PC-3 (cell line): ENCODE measurements at regions not wholly inside any gene's neighbourhood (a gene's known extent, or its start where the extent isn't known, plus 50 kb on each side); places are given as distances from the start of the nearest gene placed in this dataset.
"Not testable (repeated sequence)": the region's sequence is repeated elsewhere in the genome, so short reads cannot be mapped to it uniquely, and the experiment has no call there.

Experiments
- ATAC-seq: fragments of 200-7000 bp; cut with Tn5 transposase; 2 replicates; pipeline ENCODE4 v1.9.1; 2020; ENCODE audit warnings: mild to moderate bottlenecking, moderate library complexity
- BruUV-seq: library from RNA; stranded (reverse); fragments of 400-500 nt; replicated peaks from 2 replicates; lab custom pipeline; 2021; lab: Mats Ljungman, UMichigan
- CTCF ChIA-PET: fragments of 300-600 bp; sonication (Branson Sonifier 250); formaldehyde crosslinking; loops from one replicate; lab custom pipeline; 2022; ENCODE audit warnings: antibody characterized with exemption; lab: Charles Lee
- POLR2A ChIA-PET: fragments of 300-600 bp; sonication (Branson Sonifier 250); formaldehyde crosslinking; loops from one replicate; lab custom pipeline; 2022; ENCODE audit warnings: antibody characterized with exemption; ENCODE audit not compliant: unreplicated experiment; lab: Charles Lee
- DNase-seq: peaks from one replicate; pipeline ENCODE4 v3.0.0-alpha.2; 2015
- H2AFZ ChIP-seq: fragments of 300-600 bp; sonication (generic); 2 replicates; pipeline ENCODE4 v1.6.0; 2016; ENCODE audit warnings: antibody characterized with exemption, low read length
- H3F3A ChIP-seq: fragments of 300-600 bp; sonication (generic); one replicate; pipeline ENCODE4 v1.6.0; 2017; ENCODE audit warnings: antibody characterized with exemption, low read length, control low read depth, mild to moderate bottlenecking; ENCODE audit not compliant: unreplicated experiment
- H3K27ac ChIP-seq: fragments of 300-600 bp; sonication (generic); 2 replicates; pipeline ENCODE4 v1.5.1; 2016; ENCODE audit warnings: mild to moderate bottlenecking, low read length
- H3K27me3 ChIP-seq: fragments of 300-600 bp; sonication (generic); 2 replicates; pipeline ENCODE4 v1.6.1; 2016; ENCODE audit warnings: low read length, mixed read lengths
- H3K36me3 ChIP-seq: fragments of 300-600 bp; sonication (generic); 2 replicates; pipeline ENCODE4 v1.6.1; 2016; ENCODE audit warnings: low read depth, mixed run types, low read length, mixed read lengths
- H3K4me1 ChIP-seq: fragments of 300-600 bp; sonication (generic); 2 replicates; pipeline ENCODE4 v1.5.1; 2016; ENCODE audit warnings: low read length; ENCODE audit not compliant: insufficient read depth
- H3K4me2 ChIP-seq: fragments of 300-600 bp; sonication (generic); 2 replicates; pipeline ENCODE4 v1.6.0; 2016; ENCODE audit warnings: low read length
- H3K4me3 ChIP-seq: fragments of 300-600 bp; sonication (generic); 2 replicates; pipeline ENCODE4 v1.5.1; 2016; ENCODE audit warnings: mild to moderate bottlenecking, low read length, mixed read lengths
- H3K79me2 ChIP-seq: fragments of 300-600 bp; sonication (generic); 2 replicates; pipeline ENCODE4 v1.6.1; 2017; ENCODE audit warnings: low read length, mixed read lengths
- H3K9ac ChIP-seq: fragments of 300-600 bp; sonication (generic); 2 replicates; pipeline ENCODE4 v1.6.0; 2016; ENCODE audit warnings: mild to moderate bottlenecking, low read length
- H3K9me2 ChIP-seq: fragments of 300-600 bp; sonication (generic); replicated peaks from 2 replicates; pipeline ENCODE4 v1.6.1; 2016; ENCODE audit warnings: mixed run types, low read length, mixed read lengths
- H3K9me3 ChIP-seq: fragments of 300-600 bp; sonication (generic); 2 replicates; pipeline ENCODE4 v1.6.1; 2016; ENCODE audit warnings: low read length, mixed read lengths
- H4K20me1 ChIP-seq: fragments of 300-600 bp; sonication (generic); 2 replicates; pipeline ENCODE4 v1.6.1; 2016; ENCODE audit warnings: low read length, mixed read lengths
- CTCF ChIP-seq: fragments of 300-600 bp; sonication (generic); conservative IDR thresholded peaks from 2 replicates; pipeline ENCODE4 v1.5.1; 2017; ENCODE audit warnings: antibody characterized with exemption, low read depth, mild to moderate bottlenecking, low read length
- EZH2 ChIP-seq: fragments of 300-600 bp; sonication (generic); IDR thresholded peaks from one replicate; pipeline ENCODE4 v1.6.1; 2017; ENCODE audit warnings: antibody characterized with exemption, mild to moderate bottlenecking, low read length; ENCODE audit not compliant: unreplicated experiment
- EZH2phosphoT487 ChIP-seq: fragments of 300-600 bp; sonication (generic); IDR thresholded peaks from 2 replicates; pipeline ENCODE4 v1.6.1; 2018; ENCODE audit warnings: mild to moderate bottlenecking, antibody characterized with exemption, low read length, borderline replicate concordance
- intact Hi-C: fragments of 100-400 bp; cut with micrococcal nuclease; formaldehyde crosslinking; loops from 2 replicates; pipeline ENCODE4 v1.9.0; 2023

GRCh38 chr7:96825285-96825684 lies 115.6 kb upstream of the SEM1 start:
- no peak overlapping the region for H3K27ac ChIP-seq
- intact Hi-C loops: no loop called here
- no peaks in the 10 kb centered on the region for H3K27me3 ChIP-seq
- H3K4me1 ChIP-seq: peaks cover 10% of the 10 kb centered on the region; the same call in 1 of the 2 replicates
- H3K36me3 ChIP-seq: no peaks in the 10 kb centered on the region
- CTCF ChIA-PET: no interaction called here
- no peak overlapping the region for H3K9ac ChIP-seq
- no peaks in the 10 kb centered on the region for H3K9me2 ChIP-seq
- H3K4me2 ChIP-seq: no peak overlapping the region
- H3F3A ChIP-seq: no peaks in the 10 kb centered on the region
- no peak overlapping the region for H2AFZ ChIP-seq
- POLR2A ChIA-PET: no interaction called here
- ATAC-seq (no peak), DNase-seq (no peak)
- H3K4me3 ChIP-seq: no peak overlapping the region
- no TSS peak for BruUV-seq
- no peak for TF ChIP-seq CTCF
- no peak for TF ChIP-seq EZH2phosphoT487
- TF ChIP-seq EZH2: no peak
- no peaks in the 10 kb centered on the region for H4K20me1 ChIP-seq
- H3K9me3 ChIP-seq: no peaks in the 10 kb centered on the region
- no peaks in the 10 kb centered on the region for H3K79me2 ChIP-seq

GRCh38 chr7:96826089-96826488 lies 116.4 kb upstream of the SEM1 start:
- no TSS peak for BruUV-seq
- Histone ChIP-seq H3K79me2 (no peaks in the 10 kb centered on the region), H3F3A (no peaks in the 10 kb centered on the region), H3K36me3 (no peaks in the 10 kb centered on the region), H3K27ac (no peak overlapping the region), H3K9me3 (no peaks in the 10 kb centered on the region), H4K20me1 (no peaks in the 10 kb centered on the region), H3K27me3 (no peaks in the 10 kb centered on the region), H3K9me2 (no peaks in the 10 kb centered on the region), H2AFZ (no peak overlapping the region), H3K9ac (no peak overlapping the region), H3K4me2 (no peak overlapping the region), H3K4me3 (no peak overlapping the region), H3K4me1 (peaks cover 10% of the 10 kb centered on the region; the same call in 1 of the 2 replicates)
- POLR2A ChIA-PET: interaction anchor here (0.5 kb wide), 1 partner anchor 1325 kb away, joined by 7 read pairs; no protein-coding TSS in a partner anchor
- peak; percentile 30 for DNase-seq
- CTCF ChIA-PET: no interaction called here
- no peak for ATAC-seq
- intact Hi-C loops: no loop called here
- TF ChIP-seq EZH2 (no peak), EZH2phosphoT487 (no peak), CTCF (no peak)

- no peaks in the 10 kb centered on the region for H4K20me1 ChIP-seq
- ATAC-seq (no peak), DNase-seq (no peak)
- POLR2A ChIA-PET: no interaction called here
- no peaks in the 10 kb centered on the region for H3K9me2 ChIP-seq
- H3K9me3 ChIP-seq: no peaks in the 10 kb centered on the region
- no peaks in the 10 kb centered on the region for H3F3A ChIP-seq
- no peak overlapping the region for H3K9ac ChIP-seq
- no peaks in the 10 kb centered on the region for H3K27me3 ChIP-seq
- H3K36me3 ChIP-seq: no peaks in the 10 kb centered on the region
- H3K4me2 ChIP-seq: no peak overlapping the region
- TF ChIP-seq EZH2 (no peak), CTCF (no peak), EZH2phosphoT487 (no peak)
- H3K27ac ChIP-seq: no peak overlapping the region
- intact Hi-C loops: no loop called here
- no peak overlapping the region for H2AFZ ChIP-seq
- H3K79me2 ChIP-seq: no peaks in the 10 kb centered on the region
- CTCF ChIA-PET: no interaction called here
- no peak overlapping the region for H3K4me3 ChIP-seq
- BruUV-seq: no TSS peak
- peaks cover 10% of the 10 kb centered on the region; the same call in 1 of the 2 replicates for H3K4me1 ChIP-seq
These were observed 118.1 kb upstream of the SEM1 start for GRCh38 chr7:96827701-96828100.

GRCh38 chr7:96829121-96829520 lies 119.5 kb upstream of the SEM1 start:
- CTCF ChIA-PET: not testable (repeated sequence)

More at GRCh38 chr7:96829121-96829520, 119.5 kb upstream of the SEM1 start:
- POLR2A ChIA-PET, ATAC-seq, H3K4me3 ChIP-seq, H3K9me3 ChIP-seq, H3K36me3 ChIP-seq, H3K79me2 ChIP-seq, H3K9ac ChIP-seq, H4K20me1 ChIP-seq, BruUV-seq, DNase-seq, H3K27ac ChIP-seq, H3F3A ChIP-seq, H3K4me2 ChIP-seq, H3K27me3 ChIP-seq, H3K9me2 ChIP-seq, H2AFZ ChIP-seq, intact Hi-C loops: not testable (repeated sequence)
- peaks cover 14% of the 10 kb centered on the region for H3K4me1 ChIP-seq
